ENCODE measurements at regions not wholly inside any gene's neighbourhood (a gene's known extent, or its start where the extent isn't known, plus 50 kb on each side); places are given as distances from the start of the nearest gene placed in this dataset.

- no peak for DNase-seq
- no peaks in the 10 kb centered on the region for H3K36me3 ChIP-seq
- no peaks in the 10 kb centered on the region for H3K27me3 ChIP-seq
- intact Hi-C loops (cut with DNase I) = no loop called here
- WGBS (ENCODE audit: insufficient coverage, low coverage, low lambda C conversion rate, missing lambda C conversion rate) = 71% methylated on average over 6 of the region's 8 CpGs
- no peaks in the 10 kb centered on the region for H3K9me3 ChIP-seq
- H3K4me3 ChIP-seq = no peak overlapping the region
- TF ChIP-seq POLR2A (IDR thresholded peaks at IDR 0.05) (no peak), CTCF (IDR thresholded peaks at IDR 0.05) (no peak)
- H3K4me1 ChIP-seq = no peaks in the 10 kb centered on the region
- no peak overlapping the region for H3K27ac ChIP-seq
- peak; percentile 48 to 86 (median 72) for ATAC-seq
These were observed 460.8 kb upstream of the ARGLU1 start for GRCh38 chr13:107028751-107029150.

GRCh38 chr13:107025991-107026390, 458.1 kb upstream of the ARGLU1 start:
- DNase-seq = no peak
- peak in 2 of 4 donors; percentile 33 to 36 for ATAC-seq

GRCh38 chr13:107023335-107023734, 455.4 kb upstream of the ARGLU1 start:
- DNase-seq (no peak), ATAC-seq (no peak)
- Histone ChIP-seq H3K9me3 (no peaks in the 10 kb centered on the region), H3K36me3 (no peaks in the 10 kb centered on the region), H3K4me1 (no peaks in the 10 kb centered on the region), H3K27me3 (no peaks in the 10 kb centered on the region), H3K27ac (no peak overlapping the region), H3K4me3 (no peak overlapping the region)
- TF ChIP-seq POLR2A (IDR thresholded peaks at IDR 0.05) = no peak
- no peak for TF ChIP-seq CTCF (IDR thresholded peaks at IDR 0.05)
- 100% methylated on average over 1 of the region's 2 CpGs for WGBS (ENCODE audit: insufficient coverage, low coverage, low lambda C conversion rate, missing lambda C conversion rate)
- intact Hi-C loops (cut with DNase I) = no loop called here

More at GRCh38 chr13:107025991-107026390, 458.1 kb upstream of the ARGLU1 start:
- Histone ChIP-seq H3K4me3 (no peak overlapping the region), H3K9me3 (no peaks in the 10 kb centered on the region), H3K36me3 (no peaks in the 10 kb centered on the region), H3K27me3 (no peaks in the 10 kb centered on the region), H3K4me1 (no peaks in the 10 kb centered on the region), H3K27ac (no peak overlapping the region)
- intact Hi-C loops (cut with DNase I) = no loop called here
- WGBS (ENCODE audit: insufficient coverage, low coverage, low lambda C conversion rate, missing lambda C conversion rate) = 57% methylated on average over 1 of the region's 1 CpG
- TF ChIP-seq CTCF (IDR thresholded peaks at IDR 0.05) (no peak), POLR2A (IDR thresholded peaks at IDR 0.05) (no peak)

- no peaks in the 10 kb centered on the region for H3K36me3 ChIP-seq
- H3K9me3 ChIP-seq = no peaks in the 10 kb centered on the region
- no peak for TF ChIP-seq POLR2A (IDR thresholded peaks at IDR 0.05)
- TF ChIP-seq CTCF (IDR thresholded peaks at IDR 0.05) = no peak
- H3K27me3 ChIP-seq = no peaks in the 10 kb centered on the region
- WGBS (ENCODE audit: insufficient coverage, low coverage, low lambda C conversion rate, missing lambda C conversion rate) = 83% methylated on average over 7 of the region's 7 CpGs
- H3K4me3 ChIP-seq = no peak overlapping the region
- no peak overlapping the region for H3K27ac ChIP-seq
- DNase-seq = no peak
- no peaks in the 10 kb centered on the region for H3K4me1 ChIP-seq
- ATAC-seq = no peak
- intact Hi-C loops (cut with DNase I) = no loop called here
These were observed 452.5 kb upstream of the ARGLU1 start for GRCh38 chr13:107020393-107020792.

GRCh38 chr13:107018285-107018684, 450.3 kb upstream of the ARGLU1 start:
- intact Hi-C loops (cut with DNase I) = no loop called here
- 22% methylated on average over 4 of the region's 4 CpGs for WGBS (ENCODE audit: insufficient coverage, low coverage, low lambda C conversion rate, missing lambda C conversion rate)

More at GRCh38 chr13:107018285-107018684, 450.3 kb upstream of the ARGLU1 start:
- DNase-seq (no peak), ATAC-seq (no peak)
- no peaks in the 10 kb centered on the region for H3K9me3 ChIP-seq
- H3K36me3 ChIP-seq = no peaks in the 10 kb centered on the region
- no peaks in the 10 kb centered on the region for H3K27me3 ChIP-seq
- H3K27ac ChIP-seq = no peak overlapping the region
- no peak overlapping the region for H3K4me3 ChIP-seq
- H3K4me1 ChIP-seq = no peaks in the 10 kb centered on the region
- TF ChIP-seq CTCF (IDR thresholded peaks at IDR 0.05) = no peak
- no peak for TF ChIP-seq POLR2A (IDR thresholded peaks at IDR 0.05)
